ENCODE measurements at regions not wholly inside any gene's neighbourhood (a gene's known extent, or its start where the extent isn't known, plus 50 kb on each side); places are given as distances from the start of the nearest gene placed in this dataset.

DNA sequence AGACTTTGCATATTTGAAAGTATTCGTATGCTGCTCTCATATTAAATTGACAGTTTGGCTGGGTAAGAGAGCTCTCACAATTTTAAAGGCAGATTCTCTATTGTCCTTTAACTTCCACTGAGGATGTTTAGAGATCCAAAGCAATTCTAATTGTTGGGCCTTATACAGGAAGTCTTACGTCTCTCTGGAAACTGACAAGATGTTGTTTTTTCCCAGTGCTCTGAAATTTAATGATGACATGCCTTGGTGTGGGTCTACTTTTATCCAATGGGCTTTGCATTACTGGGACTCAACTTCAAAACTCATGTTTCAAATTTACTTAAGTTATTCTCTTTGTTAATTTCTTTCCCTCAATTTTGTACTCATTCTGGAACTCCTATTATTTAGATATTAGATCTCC is 191.5 kb downstream of the SNX18 start:
- DNase-seq: no peak

DNA sequence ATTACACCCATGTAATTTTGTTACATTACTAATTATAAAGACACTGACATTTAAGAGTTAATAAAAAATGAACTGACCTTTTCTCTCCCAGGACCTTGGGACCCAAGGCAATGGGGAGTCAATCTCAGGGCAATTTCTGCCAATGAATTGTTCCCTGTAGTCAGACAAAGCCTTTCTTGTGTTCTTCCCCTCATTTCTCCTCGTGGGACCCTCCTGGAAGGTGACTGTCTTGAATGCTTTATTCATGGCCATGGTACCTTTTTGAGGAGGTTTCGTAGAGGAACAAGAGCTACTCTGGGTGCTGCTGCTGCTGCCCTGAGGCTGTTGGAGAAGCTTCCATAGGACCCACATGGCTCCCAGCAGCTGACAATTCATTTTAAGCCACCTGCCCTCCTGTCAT is 190.3 kb downstream of the SNX18 start:
- no peak for DNase-seq

DNA sequence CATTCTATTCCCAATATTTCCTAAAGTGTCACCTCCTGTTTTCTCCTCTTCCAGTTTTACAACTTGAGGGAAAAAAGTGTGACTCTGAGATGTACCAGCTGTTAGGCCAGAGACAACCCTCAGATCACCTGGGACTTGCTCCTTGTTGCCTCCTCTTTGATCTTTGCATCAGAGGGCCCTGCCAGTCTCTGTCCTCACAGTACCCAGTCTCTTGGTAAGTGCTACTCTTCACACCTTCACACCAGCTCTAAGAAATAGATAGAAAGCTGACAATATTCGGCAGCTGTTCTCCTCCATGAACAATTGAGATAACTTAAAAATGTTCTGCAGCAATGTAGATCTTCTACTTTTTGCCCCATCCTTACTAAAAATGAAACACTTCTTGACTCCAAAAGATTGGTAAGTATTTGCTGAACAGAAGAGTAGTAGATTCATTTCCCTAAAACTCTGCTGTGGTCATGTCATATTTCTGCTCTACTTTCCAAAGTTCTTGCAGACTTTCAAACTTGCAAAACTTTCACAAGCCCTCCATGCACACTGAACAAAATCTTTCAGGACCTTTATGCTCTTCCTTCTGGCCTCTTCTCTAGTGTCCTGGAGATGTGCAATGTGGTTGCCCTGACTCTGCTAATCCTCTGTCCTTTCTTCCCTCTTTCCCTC is 188.6 kb downstream of the SNX18 start:
- no peak for DNase-seq

DNA sequence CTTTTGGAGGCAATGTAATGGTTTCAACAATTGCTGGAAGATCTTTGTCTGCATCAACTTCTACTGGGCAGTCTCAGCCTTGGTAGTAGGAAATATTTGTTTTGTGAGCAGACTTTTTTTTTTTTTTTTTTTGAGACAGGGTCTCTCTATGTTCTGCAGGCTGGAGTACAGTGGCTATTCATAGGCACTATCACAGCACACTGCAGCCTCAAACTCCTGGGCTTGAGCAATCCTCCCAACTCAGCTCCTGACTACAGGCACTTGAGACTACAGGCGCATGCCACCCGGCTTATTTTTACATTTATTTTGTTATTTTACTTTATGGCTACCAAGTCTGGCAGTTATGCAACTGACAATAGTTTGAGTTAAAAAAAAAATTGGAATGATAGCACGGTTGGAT is 187.3 kb downstream of the SNX18 start:
- no peak for DNase-seq

DNA sequence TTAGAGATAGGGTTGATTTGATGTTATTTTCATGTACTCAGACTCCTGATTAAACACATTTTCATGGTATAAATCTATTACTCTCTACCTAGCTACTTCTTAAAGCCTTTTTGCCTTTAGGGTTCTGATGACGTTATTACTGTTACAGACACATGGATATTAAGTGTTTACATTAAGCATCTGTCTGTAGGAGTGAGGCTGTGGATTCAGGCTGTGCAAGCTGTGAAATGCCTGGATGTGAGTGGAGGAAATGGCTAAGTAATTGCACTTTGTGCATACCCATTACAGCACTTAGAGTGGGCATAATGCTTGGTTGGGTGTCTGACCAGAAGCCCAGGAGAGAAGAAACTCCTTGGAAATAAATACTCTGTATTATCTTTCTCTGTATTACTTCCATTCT is 186.8 kb downstream of the SNX18 start:
- no peak for DNase-seq

DNA sequence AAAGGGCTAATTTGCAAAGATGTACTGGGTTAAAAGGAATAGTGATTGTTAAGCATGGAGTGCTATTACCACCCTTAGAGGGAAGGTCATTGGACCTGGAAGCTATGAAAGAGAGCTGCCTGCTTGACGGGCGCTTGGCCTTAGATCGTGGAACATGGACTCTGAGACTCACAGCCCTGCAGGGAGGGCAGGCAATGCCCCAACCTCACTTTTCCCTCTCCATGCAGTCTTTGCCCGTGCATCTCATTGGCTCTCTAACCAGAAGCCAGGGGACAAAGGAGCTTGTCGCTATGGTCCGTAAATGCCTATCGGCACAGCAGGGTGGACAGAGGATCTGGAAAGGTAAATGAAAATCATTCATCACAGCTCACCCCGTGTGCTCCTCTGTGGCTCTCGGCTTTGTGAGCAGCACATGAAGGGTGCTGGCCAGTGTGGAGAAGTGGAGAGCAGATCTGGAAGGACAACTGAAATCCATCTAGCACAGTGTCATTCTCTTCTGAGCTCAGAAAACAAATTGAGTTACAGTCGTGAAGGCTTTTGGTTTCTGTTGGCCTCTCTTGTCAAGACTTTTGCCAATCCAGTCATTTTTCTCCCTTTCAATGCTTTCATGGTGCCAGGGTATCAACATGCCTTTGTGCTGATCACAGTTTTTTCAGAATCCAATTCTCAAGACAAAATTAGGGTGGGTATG is 186.2 kb downstream of the SNX18 start:
- no peak for DNase-seq

DNA sequence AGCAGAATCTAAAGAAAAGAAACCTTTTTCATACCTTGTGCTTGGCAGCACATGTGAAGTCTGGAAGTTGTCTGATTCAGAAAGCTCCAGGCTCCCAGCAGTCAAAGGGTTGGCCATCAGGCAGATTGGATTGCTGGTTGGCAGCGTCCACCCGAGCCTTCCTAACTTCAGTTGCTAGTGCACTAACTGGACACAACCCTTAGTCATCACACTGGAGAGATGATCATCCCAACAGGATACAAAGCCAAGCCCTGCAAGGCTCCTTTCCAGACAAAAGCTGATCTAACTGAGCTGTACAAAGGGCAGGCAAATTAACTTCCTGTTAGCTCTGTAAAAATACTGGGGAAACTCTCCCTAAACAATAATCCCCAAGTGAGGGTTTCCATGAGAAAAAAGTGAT is 185.6 kb downstream of the SNX18 start:
- DNase-seq: peak; percentile 80

DNA sequence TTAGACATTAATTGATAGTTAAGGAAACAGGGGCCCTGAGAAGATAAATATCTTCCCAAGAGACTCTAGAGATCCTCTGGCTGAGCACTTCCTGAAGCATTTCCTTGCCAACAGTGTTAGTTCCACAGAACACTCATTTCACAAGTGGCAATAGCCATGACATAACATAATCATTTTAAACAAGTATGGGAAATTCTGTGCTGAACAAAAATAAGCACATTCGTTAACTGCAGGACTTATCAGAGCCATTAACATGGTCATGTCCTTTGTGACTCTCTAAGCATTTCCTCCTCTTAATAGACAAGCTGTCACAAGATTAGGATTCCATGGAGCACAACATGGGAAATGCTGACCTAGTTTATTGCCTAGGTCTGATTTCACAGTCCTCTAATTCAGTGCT is 184.9 kb downstream of the SNX18 start:
- no peak for DNase-seq

DNA sequence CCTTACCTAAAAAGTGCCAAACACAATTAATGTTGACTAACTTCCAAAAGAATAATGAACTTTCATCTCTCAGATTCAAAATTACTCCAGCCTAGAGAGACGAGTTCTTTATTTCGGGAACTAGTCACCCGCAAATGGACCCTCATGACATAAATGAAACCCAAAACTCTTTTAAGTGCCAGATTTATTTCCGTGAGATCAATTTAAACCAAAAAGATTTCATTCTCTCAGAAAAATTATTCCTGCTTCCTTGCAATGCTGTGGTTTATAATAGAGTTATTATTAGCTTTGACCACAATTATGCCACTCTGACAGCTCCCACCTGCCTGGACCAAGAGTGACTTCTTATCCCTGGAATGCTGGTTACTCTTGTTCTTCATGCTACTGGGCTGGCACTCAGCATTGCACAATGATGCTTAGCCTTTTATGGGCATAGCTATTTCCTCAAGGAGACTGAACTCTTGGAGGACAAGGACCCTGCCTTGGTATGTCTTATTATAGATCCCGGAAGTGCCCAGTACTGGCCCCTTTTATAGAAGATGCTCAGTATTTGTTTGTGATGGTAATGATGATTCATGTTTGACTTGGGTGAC is 183.5 kb downstream of the SNX18 start:
- peak; percentile 99 for DNase-seq

DNA sequence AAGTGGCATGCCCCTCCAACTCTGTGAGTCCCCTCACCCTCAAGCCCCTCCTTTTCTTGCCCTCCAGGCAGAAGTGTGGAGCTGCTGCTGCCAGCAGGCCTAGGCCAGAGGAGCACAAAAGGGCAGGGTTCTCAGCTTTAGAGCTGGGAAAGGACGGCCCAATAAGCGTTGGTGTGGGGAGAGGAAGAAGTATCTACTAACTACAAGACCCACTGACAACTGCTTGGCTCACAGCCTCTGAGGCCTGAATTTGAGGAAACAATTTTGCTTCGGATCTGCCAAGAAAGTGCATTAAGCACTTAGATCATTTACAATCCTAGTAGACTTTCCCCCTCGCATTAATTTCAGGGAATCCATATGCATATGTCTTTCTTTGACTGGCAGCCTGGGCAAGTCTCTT is 179.4 kb downstream of the SNX18 start:
- DNase-seq: no peak

DNA sequence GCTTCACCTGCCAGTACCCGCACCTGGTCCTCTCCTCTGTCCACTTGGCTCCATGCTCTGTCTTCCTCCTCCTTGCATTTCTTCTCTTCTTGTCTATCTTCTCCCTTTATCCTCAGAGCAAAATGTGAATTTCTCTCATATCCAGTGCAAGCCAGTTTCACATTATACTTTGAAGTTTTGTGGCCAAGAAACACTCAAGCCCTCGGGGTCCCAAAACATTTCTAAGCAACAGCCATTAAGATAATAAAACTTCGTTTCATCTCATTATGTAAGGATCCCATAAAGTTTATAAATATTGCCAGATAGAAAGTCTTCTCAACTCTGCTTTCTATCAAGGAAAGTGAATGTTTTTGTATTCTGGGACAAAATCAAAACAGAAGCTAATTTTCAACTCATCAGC is 178.8 kb downstream of the SNX18 start:
- DNase-seq: no peak

DNA sequence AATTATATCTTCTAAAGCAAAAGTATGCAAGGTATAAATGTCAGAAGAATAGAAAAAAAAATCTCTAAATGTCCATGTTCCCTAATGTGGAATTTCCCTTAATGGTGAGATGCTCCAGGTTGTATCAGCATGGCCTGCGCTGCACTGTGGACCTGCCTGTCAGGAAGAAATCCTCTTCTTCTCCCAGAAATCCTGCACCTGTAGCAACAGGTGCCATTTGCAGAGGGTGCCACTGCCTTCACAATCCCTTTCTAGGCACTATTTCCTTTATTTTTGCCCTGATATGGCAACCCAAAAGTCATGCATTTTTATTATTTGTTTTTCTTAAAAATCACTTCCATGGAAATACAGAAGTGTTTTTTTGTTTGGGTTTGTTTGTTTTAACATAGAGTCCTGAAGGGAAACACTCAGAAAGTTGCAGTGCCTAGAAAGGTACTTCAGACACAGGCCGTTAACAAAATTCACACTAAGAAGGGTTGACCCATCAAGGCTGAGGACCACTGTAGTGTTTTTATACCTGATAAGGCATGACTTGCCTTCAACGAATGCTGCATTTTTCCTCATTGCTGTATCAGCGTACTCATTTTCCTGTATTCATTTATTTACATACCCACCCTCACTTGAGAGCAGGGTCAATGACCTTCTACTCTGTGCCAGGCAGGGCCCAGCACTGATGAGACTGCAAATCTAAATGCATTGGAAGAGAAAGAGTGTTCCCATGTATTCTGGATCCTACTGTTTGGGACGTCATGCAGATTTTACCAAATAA is 177.8 kb downstream of the SNX18 start:
- no peak for DNase-seq

DNA sequence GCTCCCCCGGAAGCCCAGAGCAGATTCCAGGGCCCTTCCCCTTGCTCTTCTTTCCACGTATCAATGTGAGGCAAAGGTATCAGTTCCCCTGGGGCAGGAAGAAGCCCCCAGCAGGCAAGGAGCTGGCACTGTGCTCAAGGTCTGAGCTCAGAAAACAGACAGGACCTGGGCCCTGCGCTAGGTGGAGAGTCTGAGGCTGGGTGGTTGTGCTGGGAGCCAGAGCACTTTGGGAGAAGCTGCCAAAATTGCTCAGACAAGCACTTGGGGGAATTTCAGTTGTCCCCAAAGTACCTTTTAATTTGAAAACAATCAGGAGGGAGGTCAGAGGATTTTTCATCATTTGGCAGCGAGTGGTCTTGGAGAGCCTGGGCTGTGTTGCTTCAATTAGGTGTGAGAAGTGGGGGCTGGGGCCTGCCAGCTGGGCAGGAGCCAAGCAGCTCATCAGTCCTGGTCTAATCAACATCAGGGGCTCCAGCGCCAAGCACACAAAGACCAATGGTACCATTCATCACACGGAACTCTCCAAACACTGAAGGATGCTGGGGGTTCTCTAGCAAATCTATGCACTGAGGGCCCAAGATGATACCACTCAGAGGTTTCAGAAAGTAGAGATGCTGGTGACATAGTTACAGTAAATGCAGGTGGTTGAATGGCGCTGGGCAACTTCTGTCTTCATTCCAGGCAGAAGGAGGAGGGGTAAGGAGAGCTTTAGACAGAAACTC is 176.5 kb downstream of the SNX18 start:
- no peak for DNase-seq

DNA sequence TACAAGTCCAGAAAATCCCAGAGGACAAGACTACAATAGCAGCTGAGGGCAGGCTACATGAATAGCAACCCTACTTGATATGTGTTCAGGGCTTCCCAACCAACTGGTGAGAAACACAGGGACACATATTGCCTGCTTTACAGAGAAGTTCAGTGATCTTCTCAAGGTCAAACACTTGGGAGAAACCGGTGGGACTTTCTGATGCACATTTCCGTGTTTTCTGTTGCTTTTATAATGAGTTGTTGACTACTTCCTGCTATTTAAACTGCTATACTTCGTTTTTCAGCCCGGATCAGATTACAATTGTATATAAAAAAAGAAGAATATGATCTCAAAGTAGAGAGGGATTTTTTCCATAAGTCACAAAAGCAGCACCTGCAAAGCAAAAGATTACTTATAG is 175.1 kb downstream of the SNX18 start:
- no peak for DNase-seq

DNA sequence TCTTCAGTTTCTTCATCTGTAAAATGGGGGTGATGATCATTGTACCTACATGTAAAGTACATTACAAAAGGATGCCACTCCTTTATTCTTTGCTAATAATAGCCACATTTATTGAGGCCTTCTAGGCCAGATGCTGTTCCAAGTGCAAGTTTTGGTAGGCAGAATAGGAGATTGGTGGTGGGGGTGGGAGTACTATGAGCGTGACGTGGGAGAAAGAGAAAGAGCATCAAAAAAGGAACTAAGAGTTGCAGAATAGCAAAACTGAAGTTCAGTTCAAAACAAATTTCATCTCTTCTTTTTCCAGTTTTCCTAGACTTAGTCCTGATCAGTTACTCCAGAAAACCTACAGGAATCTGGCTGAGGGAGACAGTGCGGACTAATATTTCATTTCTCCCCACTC is 174.1 kb downstream of the SNX18 start:
- DNase-seq: no peak

DNA sequence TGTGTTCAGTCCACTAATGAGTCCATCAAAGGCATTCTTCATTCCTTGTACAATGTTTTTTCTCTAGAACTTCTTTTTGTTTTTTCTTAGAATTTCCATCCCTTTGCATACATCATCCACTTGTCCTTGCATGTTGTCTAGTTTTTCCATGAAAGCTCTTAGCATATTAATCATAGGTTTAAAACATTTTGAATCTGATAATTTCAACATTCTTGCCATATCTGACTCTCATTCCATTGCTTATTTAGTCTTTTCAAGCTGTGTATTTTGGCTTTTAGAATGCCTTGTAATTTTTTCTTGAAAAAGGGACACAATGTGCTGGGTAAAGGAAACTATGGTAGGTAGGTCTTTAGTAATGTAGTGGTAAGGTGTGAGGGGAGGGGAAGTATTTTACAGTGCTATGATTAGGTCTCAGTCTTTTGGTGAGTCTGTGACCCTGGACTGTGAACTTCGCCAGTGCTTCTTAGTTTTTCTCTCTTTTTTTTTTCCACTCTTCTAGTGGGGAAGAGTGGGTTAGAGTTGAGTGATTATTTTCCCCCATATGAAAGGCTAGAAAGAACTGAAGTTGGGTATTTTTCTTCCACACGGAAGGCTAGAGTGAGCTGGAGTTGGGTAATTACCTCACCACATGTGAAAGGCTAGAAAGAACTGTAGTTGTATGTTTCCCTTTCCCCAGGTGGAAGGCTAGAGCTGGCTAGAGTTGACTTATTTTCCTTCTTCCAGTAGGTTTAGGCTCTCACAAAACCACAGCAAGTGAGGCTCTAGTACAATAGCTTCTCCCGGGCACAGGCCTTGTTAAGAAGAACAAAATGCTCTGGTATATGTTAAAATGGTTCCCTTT is 172.1 kb downstream of the SNX18 start:
- DNase-seq: peak; percentile 67

DNA sequence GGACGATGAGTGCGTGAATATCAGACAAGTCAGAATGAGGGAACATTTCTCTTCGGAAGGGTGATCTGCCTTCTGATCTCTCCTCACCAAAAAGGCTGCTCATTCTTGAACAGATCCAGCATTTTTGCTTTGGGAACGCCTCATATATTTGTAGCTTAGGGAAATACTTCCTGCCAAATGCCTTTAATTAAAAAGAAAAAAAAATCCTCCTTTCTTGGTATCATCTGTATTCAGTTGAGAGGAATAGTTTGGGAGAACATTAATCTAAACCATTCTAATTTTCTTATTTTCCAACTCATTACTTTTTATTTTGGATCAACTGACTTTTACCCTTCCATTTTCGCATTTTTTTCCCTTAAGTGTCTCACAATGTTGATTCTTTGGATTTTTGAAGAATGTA is 163.4 kb downstream of the SNX18 start:
- DNase-seq: no peak

DNA sequence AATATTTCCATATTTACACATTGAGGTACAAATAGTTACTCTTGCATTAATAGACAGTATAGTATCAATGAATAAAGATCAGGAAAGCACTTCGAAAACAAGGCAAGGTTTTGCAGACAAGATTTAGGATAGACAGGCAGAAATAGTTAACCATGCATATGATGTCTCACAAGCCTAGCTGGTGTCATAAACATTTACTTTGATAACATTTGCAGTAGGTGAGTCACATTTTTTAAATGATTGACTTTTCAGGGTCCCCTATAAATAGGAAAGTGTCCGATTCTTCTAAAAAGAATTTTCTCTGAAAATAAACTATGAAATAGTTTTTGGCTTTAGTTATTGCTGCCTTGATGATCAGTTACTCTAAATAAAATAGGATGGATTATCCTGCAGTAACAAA is 162.1 kb downstream of the SNX18 start:
- no peak for DNase-seq

DNA sequence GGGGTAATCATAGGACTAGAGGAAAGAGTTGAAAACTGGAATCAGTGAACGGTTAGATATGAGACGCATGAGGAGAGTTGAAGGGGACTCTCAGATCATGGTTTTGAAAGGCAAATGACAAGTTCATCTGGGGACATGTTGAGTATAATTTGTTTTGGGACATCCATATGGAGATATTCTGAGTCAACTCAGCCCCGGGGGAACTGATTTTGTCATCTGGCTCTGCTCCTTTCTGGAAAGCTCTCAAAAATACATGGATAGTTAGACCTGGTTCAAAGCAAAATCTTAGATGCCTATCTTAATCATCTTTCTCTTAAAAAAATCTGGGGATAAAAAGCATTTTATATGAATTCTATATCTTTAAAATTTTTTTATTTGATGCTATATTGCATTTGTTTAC is 161.2 kb downstream of the SNX18 start:
- no peak for DNase-seq

DNA sequence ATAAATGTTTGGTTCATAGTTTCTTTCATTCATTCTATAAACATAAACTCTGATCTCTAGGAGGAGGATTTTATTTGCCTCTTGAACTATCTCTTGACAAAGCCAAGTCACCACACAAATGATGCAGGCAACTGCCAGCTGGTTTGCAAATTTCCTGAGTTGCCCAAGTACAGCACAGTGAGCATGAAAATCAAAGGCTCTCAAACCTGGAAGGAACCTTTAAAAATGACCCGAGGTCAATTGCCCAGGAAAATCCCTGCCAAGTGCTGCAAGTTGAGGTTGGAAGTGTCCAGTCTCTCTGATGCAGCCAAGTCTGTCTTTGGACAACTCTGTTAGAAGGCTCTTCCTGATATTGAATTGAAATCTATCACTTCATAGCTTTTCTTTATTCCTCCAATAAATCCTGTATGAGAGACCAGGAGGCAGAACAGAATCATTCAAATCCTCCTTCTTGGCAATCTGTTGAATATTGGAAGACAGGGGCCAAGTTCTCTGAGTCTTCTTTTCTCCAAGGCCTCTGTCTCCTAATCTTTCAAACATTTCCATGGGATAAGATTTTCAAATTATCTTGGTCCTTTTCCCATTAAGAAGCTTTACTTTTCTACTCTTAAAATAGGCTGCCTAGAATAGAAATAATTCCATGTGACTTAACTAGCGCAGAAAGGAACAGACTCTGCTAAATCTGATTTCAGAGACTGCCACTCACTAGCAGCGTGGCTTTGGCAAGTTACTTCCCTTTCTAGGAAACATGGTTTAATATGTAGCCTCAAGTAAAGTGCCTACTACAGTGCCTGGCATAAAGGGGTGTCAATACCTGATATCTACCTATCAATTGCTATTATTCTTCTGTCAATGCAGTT is 159.2 kb downstream of the SNX18 start:
- no peak for DNase-seq

Data from fibroblast of skin of scalp (primary cell).